Skeletal muscle tissue (tissue), 3 donors: ENCODE measurements at regions not wholly inside any gene's neighbourhood (a gene's known extent, or its start where the extent isn't known, plus 50 kb on each side); places are given as distances from the start of the nearest gene placed in this dataset.

Experiments
- H3K27ac ChIP-seq: one replicate; pipeline ENCODE4 v1.7.0; 2013; ENCODE audit warnings: mild to moderate bottlenecking, low read depth, low read length, inconsistent platforms
- H3K27me3 ChIP-seq, 3 donors: one replicate each; pipeline ENCODE4 v1.7.0; 2013; ENCODE audit warnings: low read length in 3 of 3; ENCODE audit not compliant: control insufficient read depth in 3 of 3, insufficient read depth in 3 of 3
- H3K36me3 ChIP-seq, 3 donors: one replicate each; pipeline ENCODE4 v1.7.0; 2013; ENCODE audit warnings: low read length in 3 of 3; ENCODE audit not compliant: control insufficient read depth in 3 of 3, insufficient read depth in 3 of 3
- H3K4me1 ChIP-seq, 3 donors: one replicate each; pipeline ENCODE4 v1.7.0; 2013; ENCODE audit warnings: low read length in 3 of 3, mild to moderate bottlenecking in 3 of 3; ENCODE audit not compliant: control insufficient read depth in 3 of 3, insufficient read depth in 3 of 3
- H3K4me3 ChIP-seq, 3 donors: one replicate each; pipeline ENCODE4 v1.7.0; 2013; ENCODE audit warnings: low read length in 3 of 3
- H3K9ac ChIP-seq, 3 donors: one replicate each; pipeline ENCODE4 v1.7.0; 2013; ENCODE audit warnings: low read length in 3 of 3, mild to moderate bottlenecking in 3 of 3, moderate library complexity in 2 of 3, low read depth in 1 of 3
- H3K9me3 ChIP-seq, 3 donors: one replicate each; pipeline ENCODE4 v1.7.0; 2013; ENCODE audit warnings: low read length in 3 of 3; ENCODE audit not compliant: control insufficient read depth in 3 of 3
- donor health status: Osteomylitis.

GRCh38 chr17:15119968-15120367 lies 145.2 kb downstream of the PMP22 start:
- H3K27me3 ChIP-seq = peaks cover 0 to 7% (median 0%) of the 10 kb centered on the region in 3 donors
- H3K9me3 ChIP-seq = peaks cover 3 to 5% (median 3%) of the 10 kb centered on the region in 3 donors
- H3K4me1 ChIP-seq = no peaks in the 10 kb centered on the region
- H3K4me3 ChIP-seq = no peak overlapping the region
- no peaks in the 10 kb centered on the region for H3K36me3 ChIP-seq
- no peak overlapping the region for H3K9ac ChIP-seq
- no peak overlapping the region for H3K27ac ChIP-seq

DNA sequence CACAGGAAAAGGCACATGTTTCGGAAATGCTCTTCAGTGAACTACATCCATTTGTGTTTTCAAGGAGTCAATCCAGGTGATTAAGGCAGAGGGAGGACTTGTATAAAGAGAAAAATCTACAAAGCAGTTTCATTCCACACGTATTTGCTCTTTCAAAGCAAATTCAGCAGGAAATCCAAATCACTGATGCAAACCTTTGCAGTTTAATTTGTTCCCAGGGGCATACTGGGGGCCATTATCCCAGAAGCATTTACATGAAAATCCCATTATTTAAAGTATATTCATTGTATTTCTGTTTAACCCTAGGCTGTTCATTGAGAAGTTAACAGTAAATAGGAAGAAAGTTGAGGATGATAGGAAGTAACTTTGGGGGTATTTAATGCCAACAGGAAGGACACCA lies 147.9 kb downstream of the PMP22 start:
- no peak overlapping the region for H3K4me3 ChIP-seq
- no peak overlapping the region for H3K27ac ChIP-seq
- H3K27me3 ChIP-seq = no peaks in the 10 kb centered on the region
- H3K9me3 ChIP-seq = peaks cover 3 to 5% (median 3%) of the 10 kb centered on the region in 3 donors
- H3K9ac ChIP-seq = no peak overlapping the region
- peaks cover 0 to 4% (median 0%) of the 10 kb centered on the region in 3 donors for H3K4me1 ChIP-seq
- H3K36me3 ChIP-seq = no peaks in the 10 kb centered on the region

DNA sequence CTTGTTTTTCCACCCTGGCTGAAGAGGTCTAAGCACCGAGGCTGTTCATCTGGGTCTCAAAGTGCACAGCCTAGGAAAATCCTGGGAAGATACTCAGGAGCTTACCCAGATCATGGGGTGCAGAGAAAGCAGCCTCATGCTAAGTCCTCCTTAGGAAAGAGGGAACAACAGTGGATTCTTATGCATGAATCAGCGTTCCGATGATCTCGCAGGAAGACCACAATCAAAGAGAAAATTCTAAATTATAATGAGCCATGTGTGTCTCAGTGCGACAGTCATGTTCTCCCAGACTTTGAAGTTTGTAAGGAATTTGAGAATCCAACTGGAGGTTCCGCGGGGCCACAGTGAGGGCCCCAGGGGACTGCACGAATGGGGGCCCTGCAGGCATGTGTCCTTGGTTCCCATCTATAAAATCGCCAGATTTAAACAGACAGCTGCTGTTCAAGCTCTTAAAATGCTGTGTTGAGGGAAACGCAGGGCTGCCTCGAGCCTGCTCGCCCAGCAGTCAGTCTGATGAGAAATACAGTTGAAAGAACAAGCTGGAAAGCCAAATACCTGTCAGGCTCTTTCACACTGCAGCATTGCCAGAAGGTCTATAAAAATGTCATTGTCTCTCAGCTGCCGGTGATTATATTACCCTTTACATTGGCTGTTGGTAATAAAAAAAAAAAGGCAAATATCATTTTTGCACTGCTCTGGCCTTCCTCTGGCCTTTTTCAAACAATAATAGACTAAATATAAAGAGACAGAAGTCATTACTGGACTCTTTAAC lies 152.1 kb downstream of the PMP22 start:
- peak overlapping the region in 1 of 3 donors; percentile 45 for H3K9ac ChIP-seq

DNA sequence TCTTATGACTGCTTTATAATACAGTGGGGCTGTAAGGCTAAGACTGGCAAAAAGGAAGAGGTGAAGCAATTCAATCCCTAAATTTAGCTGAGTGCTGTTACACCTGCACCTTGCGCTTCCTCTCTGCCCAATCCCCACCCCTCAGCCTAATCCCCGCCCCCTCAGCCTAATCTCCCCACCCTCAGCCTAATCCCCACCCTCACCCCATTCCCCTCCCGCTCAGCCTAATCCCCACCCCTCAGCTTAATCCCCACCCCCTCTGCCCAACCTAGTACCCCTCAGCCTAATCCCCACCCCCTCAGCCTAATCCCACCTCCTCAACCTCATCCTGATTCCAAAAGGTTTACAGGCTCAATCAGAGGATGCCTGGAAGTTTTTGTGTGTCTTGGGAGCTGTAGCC lies 155.5 kb downstream of the PMP22 start:
- peaks cover 0 to 4% (median 0%) of the 10 kb centered on the region in 3 donors for H3K4me1 ChIP-seq
- no peak overlapping the region for H3K27ac ChIP-seq
- H3K9me3 ChIP-seq = no peaks in the 10 kb centered on the region
- H3K27me3 ChIP-seq = no peaks in the 10 kb centered on the region
- no peak overlapping the region for H3K4me3 ChIP-seq
- H3K9ac ChIP-seq = no peak overlapping the region
- H3K36me3 ChIP-seq = no peaks in the 10 kb centered on the region

More for the DNA sequence above, 152.1 kb downstream of the PMP22 start:
- peaks cover 3 to 5% (median 3%) of the 10 kb centered on the region in 3 donors for H3K9me3 ChIP-seq
- H3K36me3 ChIP-seq = no peaks in the 10 kb centered on the region
- H3K4me3 ChIP-seq = no peak overlapping the region
- H3K27me3 ChIP-seq = no peaks in the 10 kb centered on the region
- peaks cover 0 to 4% (median 0%) of the 10 kb centered on the region in 3 donors for H3K4me1 ChIP-seq
- H3K27ac ChIP-seq = no peak overlapping the region

GRCh38 chr17:15108992-15109391 lies 156.1 kb downstream of the PMP22 start:
- Histone ChIP-seq H3K36me3 (no peaks in the 10 kb centered on the region), H3K9ac (no peak overlapping the region), H3K27me3 (no peaks in the 10 kb centered on the region), H3K9me3 (no peaks in the 10 kb centered on the region), H3K4me3 (no peak overlapping the region), H3K4me1 (peaks cover 0 to 4% (median 0%) of the 10 kb centered on the region in 3 donors), H3K27ac (no peak overlapping the region)

DNA sequence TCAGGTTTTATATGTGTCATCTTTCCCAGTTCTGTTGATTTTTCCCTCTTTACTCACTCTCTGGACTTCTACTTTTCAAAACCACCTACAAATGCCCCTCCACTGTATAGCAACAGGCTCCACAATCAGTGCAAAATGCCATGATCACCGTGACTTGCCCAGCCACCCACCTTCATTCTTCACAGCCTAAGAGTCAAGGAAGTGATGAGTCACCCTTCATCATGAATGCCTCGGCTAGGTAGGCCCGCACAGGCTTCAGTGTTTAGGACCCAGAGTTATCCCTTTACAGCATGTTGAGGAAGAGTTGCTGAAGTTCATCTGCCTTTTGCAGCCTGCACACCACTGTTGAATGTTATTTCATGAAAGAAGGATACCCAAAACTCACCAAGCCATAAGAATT lies 158.6 kb downstream of the PMP22 start:
- H3K27ac ChIP-seq = no peak overlapping the region
- no peaks in the 10 kb centered on the region for H3K4me1 ChIP-seq

DNA sequence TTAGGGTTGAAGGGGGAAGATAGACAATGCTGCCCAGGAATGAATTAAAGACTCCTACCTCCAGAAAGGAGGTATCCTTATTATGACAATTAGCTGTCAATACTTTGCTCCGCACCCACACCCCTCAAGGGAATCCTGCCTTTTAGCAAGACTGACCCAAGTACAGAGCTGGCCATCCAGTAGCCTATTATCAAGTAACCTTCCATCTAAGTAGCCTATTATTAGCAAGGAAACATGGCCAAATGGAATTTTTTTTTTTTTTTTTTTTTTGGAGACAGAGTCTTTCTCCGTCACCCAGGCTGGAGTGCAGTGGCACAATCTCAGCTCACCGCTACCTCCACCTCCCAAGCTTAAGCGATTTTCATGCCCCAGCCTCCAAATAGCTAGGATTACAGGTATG lies 161.3 kb downstream of the PMP22 start:
- Histone ChIP-seq H3K9me3 (no peaks in the 10 kb centered on the region), H3K27me3 (peaks cover 0 to 3% (median 0%) of the 10 kb centered on the region in 3 donors), H3K27ac (no peak overlapping the region), H3K9ac (no peak overlapping the region), H3K4me1 (no peaks in the 10 kb centered on the region), H3K36me3 (no peaks in the 10 kb centered on the region), H3K4me3 (no peak overlapping the region)

More for the DNA sequence above, 158.6 kb downstream of the PMP22 start:
- Histone ChIP-seq H3K9me3 (no peaks in the 10 kb centered on the region), H3K36me3 (no peaks in the 10 kb centered on the region), H3K9ac (no peak overlapping the region), H3K27me3 (peaks cover 0 to 3% (median 0%) of the 10 kb centered on the region in 3 donors), H3K4me3 (no peak overlapping the region)

- H3K9me3 ChIP-seq = no peaks in the 10 kb centered on the region
- no peaks in the 10 kb centered on the region for H3K4me1 ChIP-seq
- no peak overlapping the region for H3K27ac ChIP-seq
- H3K27me3 ChIP-seq = peaks cover 0 to 3% (median 0%) of the 10 kb centered on the region in 3 donors
- H3K9ac ChIP-seq = no peak overlapping the region
- H3K4me3 ChIP-seq = no peak overlapping the region
- no peaks in the 10 kb centered on the region for H3K36me3 ChIP-seq
Measured at GRCh38 chr17:15101175-15101574, 164.0 kb downstream of the PMP22 start.

DNA sequence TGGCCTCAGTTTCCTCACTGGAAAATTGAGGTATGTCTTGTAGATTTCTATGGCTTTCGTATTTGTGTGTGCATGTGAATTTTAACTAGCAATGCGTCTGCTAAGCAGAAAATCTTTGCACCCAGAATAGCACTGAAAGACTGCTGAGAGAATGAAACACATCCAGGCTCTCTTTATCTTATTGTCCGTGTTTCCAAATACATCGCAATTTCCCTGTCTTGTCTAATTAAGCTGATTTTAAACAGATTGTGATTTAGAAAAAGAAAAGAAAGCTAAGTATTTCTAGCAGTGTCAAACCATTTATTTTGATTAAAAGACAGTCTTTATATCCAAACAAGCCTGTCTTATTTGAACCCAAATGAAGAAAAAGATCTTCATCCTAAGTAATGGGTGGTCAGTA lies 168.6 kb downstream of the PMP22 start:
- no peaks in the 10 kb centered on the region for H3K4me1 ChIP-seq
- H3K27me3 ChIP-seq = no peaks in the 10 kb centered on the region
- H3K4me3 ChIP-seq = no peak overlapping the region
- no peaks in the 10 kb centered on the region for H3K9me3 ChIP-seq
- H3K27ac ChIP-seq = no peak overlapping the region
- H3K36me3 ChIP-seq = no peaks in the 10 kb centered on the region
- H3K9ac ChIP-seq = no peak overlapping the region

GRCh38 chr17:15095935-15096334 lies 169.2 kb downstream of the PMP22 start:
- H3K9ac ChIP-seq = no peak overlapping the region
- H3K27ac ChIP-seq = no peak overlapping the region
- H3K4me1 ChIP-seq = no peaks in the 10 kb centered on the region
- H3K27me3 ChIP-seq = no peaks in the 10 kb centered on the region
- no peak overlapping the region for H3K4me3 ChIP-seq
- H3K9me3 ChIP-seq = no peaks in the 10 kb centered on the region
- H3K36me3 ChIP-seq = no peaks in the 10 kb centered on the region
